ENCODE measurements at regions not wholly inside any gene's neighbourhood (a gene's known extent, or its start where the extent isn't known, plus 50 kb on each side); places are given as distances from the start of the nearest gene placed in this dataset.

DNA sequence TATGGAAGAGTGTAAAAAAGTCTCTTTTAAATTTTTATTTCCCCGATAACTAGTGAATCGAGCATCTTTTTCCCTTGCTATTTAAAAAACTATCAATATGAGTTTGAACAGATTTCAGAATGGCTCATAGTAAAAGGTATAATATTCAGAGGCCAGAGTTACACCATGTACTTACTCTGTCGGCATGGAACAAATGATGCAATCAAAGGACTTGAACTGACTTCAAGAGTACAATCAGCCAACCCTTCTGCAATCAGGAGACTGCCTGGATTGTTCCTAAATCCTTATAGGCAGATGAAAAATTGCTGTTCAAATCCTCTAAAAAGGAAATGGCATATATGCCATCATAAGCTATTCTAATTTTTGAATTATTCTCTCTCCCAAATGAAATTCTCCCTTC is 273.3 kb downstream of the SH2D1A start:
- TF ChIP-seq ZFP30 (CRISPR knock-in tag; IDR thresholded peaks at IDR 0.05; ENCODE audit: borderline replicate concordance) (no peak), RFX5 (IDR thresholded peaks at IDR 0.05; ENCODE audit: low read depth, low read length) (no peak), IRF2 (CRISPR knock-in tag; IDR thresholded peaks at IDR 0.05) (no peak), PHB2 (IDR thresholded peaks at IDR 0.05; ENCODE audit: low read depth) (no peak), CHD1 (IDR thresholded peaks at IDR 0.05; ENCODE audit: low read length) (no peak), TRIM28 (IDR thresholded peaks at IDR 0.05) (no peak)
- TF ChIP-seq, protein P1, sequence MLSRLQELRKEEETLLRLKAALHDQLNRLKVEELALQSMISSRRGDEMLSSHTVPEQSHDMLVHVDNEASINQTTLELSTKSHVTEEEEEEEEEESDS (CRISPR knock-in tag; IDR thresholded peaks at IDR 0.05): no peak
- TF ChIP-seq, protein P2, sequence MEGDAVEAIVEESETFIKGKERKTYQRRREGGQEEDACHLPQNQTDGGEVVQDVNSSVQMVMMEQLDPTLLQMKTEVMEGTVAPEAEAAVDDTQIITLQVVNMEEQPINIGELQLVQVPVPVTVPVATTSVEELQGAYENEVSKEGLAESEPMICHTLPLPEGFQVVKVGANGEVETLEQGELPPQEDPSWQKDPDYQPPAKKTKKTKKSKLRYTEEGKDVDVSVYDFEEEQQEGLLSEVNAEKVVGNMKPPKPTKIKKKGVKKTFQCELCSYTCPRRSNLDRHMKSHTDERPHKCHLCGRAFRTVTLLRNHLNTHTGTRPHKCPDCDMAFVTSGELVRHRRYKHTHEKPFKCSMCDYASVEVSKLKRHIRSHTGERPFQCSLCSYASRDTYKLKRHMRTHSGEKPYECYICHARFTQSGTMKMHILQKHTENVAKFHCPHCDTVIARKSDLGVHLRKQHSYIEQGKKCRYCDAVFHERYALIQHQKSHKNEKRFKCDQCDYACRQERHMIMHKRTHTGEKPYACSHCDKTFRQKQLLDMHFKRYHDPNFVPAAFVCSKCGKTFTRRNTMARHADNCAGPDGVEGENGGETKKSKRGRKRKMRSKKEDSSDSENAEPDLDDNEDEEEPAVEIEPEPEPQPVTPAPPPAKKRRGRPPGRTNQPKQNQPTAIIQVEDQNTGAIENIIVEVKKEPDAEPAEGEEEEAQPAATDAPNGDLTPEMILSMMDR (IDR thresholded peaks at IDR 0.05 in 2 of 3, conservative IDR thresholded peaks at IDR 0.05 in 1 of 3; ENCODE audit: insufficient read depth in 2 of 3, low read depth in 1 of 3, low read length in 3 of 3): no peak
- TF ChIP-seq, protein P3, sequence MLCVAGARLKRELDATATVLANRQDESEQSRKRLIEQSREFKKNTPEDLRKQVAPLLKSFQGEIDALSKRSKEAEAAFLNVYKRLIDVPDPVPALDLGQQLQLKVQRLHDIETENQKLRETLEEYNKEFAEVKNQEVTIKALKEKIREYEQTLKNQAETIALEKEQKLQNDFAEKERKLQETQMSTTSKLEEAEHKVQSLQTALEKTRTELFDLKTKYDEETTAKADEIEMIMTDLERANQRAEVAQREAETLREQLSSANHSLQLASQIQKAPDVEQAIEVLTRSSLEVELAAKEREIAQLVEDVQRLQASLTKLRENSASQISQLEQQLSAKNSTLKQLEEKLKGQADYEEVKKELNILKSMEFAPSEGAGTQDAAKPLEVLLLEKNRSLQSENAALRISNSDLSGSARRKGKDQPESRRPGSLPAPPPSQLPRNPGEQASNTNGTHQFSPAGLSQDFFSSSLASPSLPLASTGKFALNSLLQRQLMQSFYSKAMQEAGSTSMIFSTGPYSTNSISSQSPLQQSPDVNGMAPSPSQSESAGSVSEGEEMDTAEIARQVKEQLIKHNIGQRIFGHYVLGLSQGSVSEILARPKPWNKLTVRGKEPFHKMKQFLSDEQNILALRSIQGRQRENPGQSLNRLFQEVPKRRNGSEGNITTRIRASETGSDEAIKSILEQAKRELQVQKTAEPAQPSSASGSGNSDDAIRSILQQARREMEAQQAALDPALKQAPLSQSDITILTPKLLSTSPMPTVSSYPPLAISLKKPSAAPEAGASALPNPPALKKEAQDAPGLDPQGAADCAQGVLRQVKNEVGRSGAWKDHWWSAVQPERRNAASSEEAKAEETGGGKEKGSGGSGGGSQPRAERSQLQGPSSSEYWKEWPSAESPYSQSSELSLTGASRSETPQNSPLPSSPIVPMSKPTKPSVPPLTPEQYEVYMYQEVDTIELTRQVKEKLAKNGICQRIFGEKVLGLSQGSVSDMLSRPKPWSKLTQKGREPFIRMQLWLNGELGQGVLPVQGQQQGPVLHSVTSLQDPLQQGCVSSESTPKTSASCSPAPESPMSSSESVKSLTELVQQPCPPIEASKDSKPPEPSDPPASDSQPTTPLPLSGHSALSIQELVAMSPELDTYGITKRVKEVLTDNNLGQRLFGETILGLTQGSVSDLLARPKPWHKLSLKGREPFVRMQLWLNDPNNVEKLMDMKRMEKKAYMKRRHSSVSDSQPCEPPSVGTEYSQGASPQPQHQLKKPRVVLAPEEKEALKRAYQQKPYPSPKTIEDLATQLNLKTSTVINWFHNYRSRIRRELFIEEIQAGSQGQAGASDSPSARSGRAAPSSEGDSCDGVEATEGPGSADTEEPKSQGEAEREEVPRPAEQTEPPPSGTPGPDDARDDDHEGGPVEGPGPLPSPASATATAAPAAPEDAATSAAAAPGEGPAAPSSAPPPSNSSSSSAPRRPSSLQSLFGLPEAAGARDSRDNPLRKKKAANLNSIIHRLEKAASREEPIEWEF (CRISPR knock-in tag; IDR thresholded peaks at IDR 0.05): no peak
- TF ChIP-seq, protein P4, sequence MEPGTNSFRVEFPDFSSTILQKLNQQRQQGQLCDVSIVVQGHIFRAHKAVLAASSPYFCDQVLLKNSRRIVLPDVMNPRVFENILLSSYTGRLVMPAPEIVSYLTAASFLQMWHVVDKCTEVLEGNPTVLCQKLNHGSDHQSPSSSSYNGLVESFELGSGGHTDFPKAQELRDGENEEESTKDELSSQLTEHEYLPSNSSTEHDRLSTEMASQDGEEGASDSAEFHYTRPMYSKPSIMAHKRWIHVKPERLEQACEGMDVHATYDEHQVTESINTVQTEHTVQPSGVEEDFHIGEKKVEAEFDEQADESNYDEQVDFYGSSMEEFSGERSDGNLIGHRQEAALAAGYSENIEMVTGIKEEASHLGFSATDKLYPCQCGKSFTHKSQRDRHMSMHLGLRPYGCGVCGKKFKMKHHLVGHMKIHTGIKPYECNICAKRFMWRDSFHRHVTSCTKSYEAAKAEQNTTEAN (CRISPR knock-in tag; IDR thresholded peaks at IDR 0.05): no peak

All from K562 (cell line).